OCI-LY1 (cell line): ENCODE measurements at regions not wholly inside any gene's neighbourhood (a gene's known extent, or its start where the extent isn't known, plus 50 kb on each side); places are given as distances from the start of the nearest gene placed in this dataset.

ENCODE experiments used
- H2AFZ ChIP-seq: fragments of 200-600 bp; sonication (generic), shearing (Covaris generic); 2 replicates; pipeline ENCODE4 v1.6.0; 2014; ENCODE audit warnings: antibody characterized with exemption, mild to moderate bottlenecking, low read length
- H3F3A ChIP-seq: fragments of 200-600 bp; sonication (generic), shearing (Covaris generic); 2 replicates; pipeline ENCODE4 v1.6.0; 2014; ENCODE audit warnings: mild to moderate bottlenecking, antibody characterized with exemption, low read length, moderate library complexity; ENCODE audit not compliant: insufficient read depth
- H3K27ac ChIP-seq: fragments of 200-600 bp; sonication (generic); 2 replicates; pipeline ENCODE4 v1.5.1; 2014; ENCODE audit warnings: low read length, mixed run types, mild to moderate bottlenecking, low read depth; ENCODE audit not compliant: poor library complexity, severe bottlenecking
- H3K27me3 ChIP-seq: fragments of 200-600 bp; sonication (generic); 2 replicates; pipeline ENCODE4 v1.6.0; 2014; ENCODE audit warnings: antibody characterized with exemption, mild to moderate bottlenecking, low read length, moderate library complexity; ENCODE audit not compliant: insufficient read depth
- H3K36me3 ChIP-seq: fragments of 200-600 bp; sonication (generic); 2 replicates; pipeline ENCODE4 v1.6.1; 2014; ENCODE audit warnings: mild to moderate bottlenecking, antibody characterized with exemption, low read length, moderate library complexity, mixed read lengths; ENCODE audit not compliant: insufficient read depth
- H3K4me1 ChIP-seq: fragments of 200-600 bp; sonication (generic); 2 replicates; pipeline ENCODE4 v1.5.1; 2014; ENCODE audit warnings: mild to moderate bottlenecking, low read length, moderate library complexity; ENCODE audit not compliant: insufficient read depth, severe bottlenecking
- H3K4me2 ChIP-seq: fragments of 200-600 bp; sonication (generic), shearing (Covaris generic); 2 replicates; pipeline ENCODE4 v1.6.1; 2014; ENCODE audit warnings: low read length
- H3K4me3 ChIP-seq: fragments of 200-600 bp; sonication (generic); 2 replicates; pipeline ENCODE4 v1.5.1; 2014; ENCODE audit warnings: low read length, low read depth, mild to moderate bottlenecking, mixed read lengths; ENCODE audit not compliant: poor library complexity, severe bottlenecking
- H3K79me2 ChIP-seq: fragments of 200-600 bp; shearing (Covaris generic); 2 replicates; pipeline ENCODE4 v1.6.1; 2016; ENCODE audit warnings: mixed run types, low read length, mixed read lengths; ENCODE audit not compliant: insufficient read depth
- H3K9ac ChIP-seq: fragments of 200-600 bp; sonication (generic), shearing (Covaris generic); 2 replicates; pipeline ENCODE4 v1.6.1; 2014; ENCODE audit warnings: mild to moderate bottlenecking, low read length, mixed read lengths
- H3K9me2 ChIP-seq: fragments of 200-600 bp; sonication (generic), shearing (Covaris generic); 2 replicates; pipeline ENCODE4 v1.6.1; 2014; ENCODE audit warnings: low read depth, mild to moderate bottlenecking, low read length, mixed read lengths
- H3K9me3 ChIP-seq: fragments of 200-600 bp; shearing (Covaris generic); 2 replicates; pipeline ENCODE4 v1.6.1; 2014; ENCODE audit warnings: low read length, mixed read lengths
- H4K20me1 ChIP-seq: fragments of 200-600 bp; sonication (generic), shearing (Covaris generic); 2 replicates; pipeline ENCODE4 v1.6.0; 2016; ENCODE audit warnings: mild to moderate bottlenecking, low read length; ENCODE audit not compliant: insufficient read depth
- EZH2 ChIP-seq: fragments of 200-600 bp; sonication (generic), shearing (Covaris generic); IDR thresholded peaks from 2 replicates; pipeline ENCODE4 v1.8.0; 2017; ENCODE audit warnings: borderline replicate concordance, mixed run types, mild to moderate bottlenecking, antibody characterized with exemption, low read length, moderate library complexity, mixed read lengths
- TF ChIP-seq, protein P1 (sequence below): fragments of 200-600 bp; sonication (generic), shearing (Covaris generic); IDR thresholded peaks from 2 replicates; pipeline ENCODE4 v1.5.1; 2017; ENCODE audit warnings: mild to moderate bottlenecking, antibody characterized with exemption, low read length, moderate library complexity, mixed read lengths

DNA sequence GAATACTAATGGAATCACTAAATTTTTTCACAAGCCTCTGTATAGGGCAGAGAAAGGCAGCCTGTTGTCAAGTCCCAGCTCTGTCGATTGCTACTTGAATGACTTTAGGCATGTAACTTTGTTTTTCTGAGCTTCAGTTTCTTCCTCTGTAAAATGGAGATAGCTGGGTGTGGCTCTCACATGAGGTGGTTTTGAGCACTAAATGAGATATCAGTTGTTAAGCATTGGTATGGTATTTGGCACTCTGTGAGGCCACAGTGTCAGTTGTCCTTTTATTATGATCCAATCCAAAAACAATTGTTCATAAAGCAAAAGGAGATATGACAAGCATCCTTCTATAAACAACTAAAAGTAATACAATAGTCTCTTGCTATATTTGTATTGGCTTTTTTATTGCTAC, 120.6 kb downstream of the DUSP6 start:
- no peak overlapping the region for H3K9ac ChIP-seq
- no peak overlapping the region for H2AFZ ChIP-seq
- no peak overlapping the region for H3K27ac ChIP-seq
- TF ChIP-seq, protein P1, sequence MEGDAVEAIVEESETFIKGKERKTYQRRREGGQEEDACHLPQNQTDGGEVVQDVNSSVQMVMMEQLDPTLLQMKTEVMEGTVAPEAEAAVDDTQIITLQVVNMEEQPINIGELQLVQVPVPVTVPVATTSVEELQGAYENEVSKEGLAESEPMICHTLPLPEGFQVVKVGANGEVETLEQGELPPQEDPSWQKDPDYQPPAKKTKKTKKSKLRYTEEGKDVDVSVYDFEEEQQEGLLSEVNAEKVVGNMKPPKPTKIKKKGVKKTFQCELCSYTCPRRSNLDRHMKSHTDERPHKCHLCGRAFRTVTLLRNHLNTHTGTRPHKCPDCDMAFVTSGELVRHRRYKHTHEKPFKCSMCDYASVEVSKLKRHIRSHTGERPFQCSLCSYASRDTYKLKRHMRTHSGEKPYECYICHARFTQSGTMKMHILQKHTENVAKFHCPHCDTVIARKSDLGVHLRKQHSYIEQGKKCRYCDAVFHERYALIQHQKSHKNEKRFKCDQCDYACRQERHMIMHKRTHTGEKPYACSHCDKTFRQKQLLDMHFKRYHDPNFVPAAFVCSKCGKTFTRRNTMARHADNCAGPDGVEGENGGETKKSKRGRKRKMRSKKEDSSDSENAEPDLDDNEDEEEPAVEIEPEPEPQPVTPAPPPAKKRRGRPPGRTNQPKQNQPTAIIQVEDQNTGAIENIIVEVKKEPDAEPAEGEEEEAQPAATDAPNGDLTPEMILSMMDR = no peak
- no peaks in the 10 kb centered on the region for H3F3A ChIP-seq
- no peak overlapping the region for H3K4me2 ChIP-seq
- H3K79me2 ChIP-seq = no peaks in the 10 kb centered on the region
- no peaks in the 10 kb centered on the region for H4K20me1 ChIP-seq
- H3K4me3 ChIP-seq = no peak overlapping the region
- no peaks in the 10 kb centered on the region for H3K27me3 ChIP-seq
- no peaks in the 10 kb centered on the region for H3K9me3 ChIP-seq
- no peaks in the 10 kb centered on the region for H3K36me3 ChIP-seq
- H3K4me1 ChIP-seq = no peaks in the 10 kb centered on the region
- H3K9me2 ChIP-seq = no peaks in the 10 kb centered on the region

DNA sequence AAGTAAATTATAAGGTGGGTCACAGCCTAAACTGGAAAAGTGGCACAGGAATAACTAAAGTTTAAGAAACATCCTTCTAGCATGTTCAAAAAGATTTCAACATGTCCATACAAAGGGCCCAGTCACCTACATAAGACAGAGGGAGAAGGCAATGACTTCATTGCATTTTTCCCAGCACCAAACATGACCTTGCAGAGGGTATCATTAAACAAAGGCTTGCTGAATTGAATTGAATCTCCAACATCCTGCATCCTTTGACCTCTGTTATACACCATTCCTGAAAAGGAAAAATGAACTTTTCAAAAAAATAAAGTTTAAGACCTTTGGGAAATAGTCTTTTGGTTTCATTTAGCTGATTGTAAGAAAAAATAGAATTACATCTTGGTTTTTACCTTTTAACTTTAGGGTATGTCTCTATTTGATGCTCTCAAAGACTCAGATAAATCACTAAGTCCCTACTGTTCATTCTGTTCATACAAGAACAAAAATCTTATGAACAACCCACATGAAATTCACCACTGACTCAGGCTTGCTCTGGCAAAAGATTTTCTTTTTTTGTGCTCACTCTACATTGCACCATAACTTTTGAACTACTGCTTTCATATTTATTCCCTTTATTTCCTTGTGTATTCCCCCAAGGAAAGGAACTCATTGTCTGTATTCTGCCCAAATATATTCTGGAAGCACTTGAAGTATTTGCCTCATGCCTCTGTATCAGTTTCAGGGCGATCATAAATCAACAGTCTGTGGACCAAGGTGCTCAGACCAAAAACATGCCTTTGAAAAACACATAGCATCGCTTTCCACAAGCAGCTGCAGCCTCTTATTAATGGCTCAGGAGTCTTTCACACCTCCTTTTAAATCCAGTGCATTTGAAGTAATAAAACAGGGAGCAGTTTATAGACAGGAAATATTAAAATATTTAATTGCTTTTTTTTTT, 121.7 kb downstream of the DUSP6 start:
- H3K9ac ChIP-seq = no peak overlapping the region
- no peak overlapping the region for H2AFZ ChIP-seq
- TF ChIP-seq EZH2 = no peak
- TF ChIP-seq, protein P1 = no peak
- no peak overlapping the region for H3K27ac ChIP-seq
- no peaks in the 10 kb centered on the region for H3K9me3 ChIP-seq
- no peaks in the 10 kb centered on the region for H3K36me3 ChIP-seq
- no peak overlapping the region for H3K4me3 ChIP-seq
- H3F3A ChIP-seq = no peaks in the 10 kb centered on the region
- H3K79me2 ChIP-seq = no peaks in the 10 kb centered on the region
- H3K27me3 ChIP-seq = no peaks in the 10 kb centered on the region
- no peaks in the 10 kb centered on the region for H3K4me1 ChIP-seq
- H4K20me1 ChIP-seq = no peaks in the 10 kb centered on the region
- no peak overlapping the region for H3K4me2 ChIP-seq
- no peaks in the 10 kb centered on the region for H3K9me2 ChIP-seq

DNA sequence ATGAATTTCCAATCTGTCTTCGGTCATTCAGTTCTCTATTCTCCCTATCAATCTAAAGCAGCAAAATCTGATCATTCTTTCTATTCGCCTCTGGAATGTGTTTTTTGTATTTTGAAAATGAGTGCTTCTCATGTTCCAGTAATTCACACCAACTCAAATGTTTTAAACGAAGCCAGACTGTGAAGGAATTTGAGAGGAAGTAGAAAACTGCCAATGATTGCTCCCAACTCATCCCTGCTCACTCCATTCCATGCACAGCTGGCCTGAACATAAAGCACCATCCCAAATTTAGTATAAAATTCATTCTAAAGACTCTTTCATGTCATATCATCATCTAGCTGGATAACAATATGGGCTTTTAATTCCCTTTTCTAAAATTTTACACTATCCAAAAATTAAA, 123.8 kb downstream of the DUSP6 start:
- Histone ChIP-seq H3F3A (no peaks in the 10 kb centered on the region), H3K4me3 (no peak overlapping the region), H2AFZ (no peak overlapping the region)

More for the DNA sequence above, 123.8 kb downstream of the DUSP6 start:
- no peaks in the 10 kb centered on the region for H3K27me3 ChIP-seq
- no peaks in the 10 kb centered on the region for H4K20me1 ChIP-seq
- no peak overlapping the region for H3K9ac ChIP-seq
- no peak overlapping the region for H3K27ac ChIP-seq
- no peaks in the 10 kb centered on the region for H3K9me2 ChIP-seq
- no peak overlapping the region for H3K4me2 ChIP-seq
- no peaks in the 10 kb centered on the region for H3K9me3 ChIP-seq
- H3K36me3 ChIP-seq = no peaks in the 10 kb centered on the region
- H3K4me1 ChIP-seq = no peaks in the 10 kb centered on the region
- no peak for TF ChIP-seq EZH2
- TF ChIP-seq, protein P1 = no peak
- no peaks in the 10 kb centered on the region for H3K79me2 ChIP-seq
